Endodermal cell (in vitro differentiated cells): ENCODE measurements at regions not wholly inside any gene's neighbourhood (a gene's known extent, or its start where the extent isn't known, plus 50 kb on each side); places are given as distances from the start of the nearest gene placed in this dataset.

Source experiments
- DNase-seq: peaks from one replicate; pipeline ENCODE4 v3.0.0-alpha.2; 2017
- H3K27ac ChIP-seq: 2 replicates; pipeline ENCODE4 v1.5.1; 2013; ENCODE audit warnings: mild to moderate bottlenecking, low read depth, low read length, moderate library complexity
- H3K27me3 ChIP-seq: 2 replicates; pipeline ENCODE4 v1.6.1; 2013; ENCODE audit warnings: mild to moderate bottlenecking, low read length, moderate library complexity; ENCODE audit not compliant: insufficient read depth, control insufficient read depth, poor library complexity, severe bottlenecking
- H3K36me3 ChIP-seq: 2 replicates; pipeline ENCODE4 v1.7.0; 2013; ENCODE audit warnings: mild to moderate bottlenecking, low read length, moderate library complexity; ENCODE audit not compliant: control insufficient read depth, insufficient read depth
- H3K4me1 ChIP-seq: one replicate; pipeline ENCODE4 v1.7.0; 2013; ENCODE audit warnings: low read length; ENCODE audit not compliant: control insufficient read depth, insufficient read depth
- H3K4me3 ChIP-seq: 2 replicates; pipeline ENCODE4 v1.5.1; 2013; ENCODE audit warnings: mild to moderate bottlenecking, low read length, moderate library complexity
- H3K9ac ChIP-seq: 2 replicates; pipeline ENCODE4 v1.6.1; 2013; ENCODE audit warnings: mild to moderate bottlenecking, low read length, moderate library complexity; ENCODE audit not compliant: poor library complexity, severe bottlenecking; ENCODE audit errors: extremely low read depth
- H3K9me3 ChIP-seq: 2 replicates; pipeline ENCODE4 v1.6.1; 2013; ENCODE audit warnings: mild to moderate bottlenecking, low read length, moderate library complexity; ENCODE audit not compliant: control insufficient read depth
- H3K27ac Mint-ChIP-seq: 2 replicates; pipeline ENCODE4 v1.8.0; 2020; ENCODE audit warnings: mixed read lengths
- H3K27me3 Mint-ChIP-seq: 2 replicates; pipeline ENCODE4 v1.8.0; 2021; ENCODE audit warnings: mild to moderate bottlenecking, mixed read lengths; ENCODE audit not compliant: insufficient read depth
- H3K36me3 Mint-ChIP-seq: 2 replicates; pipeline ENCODE4 v1.8.0; 2020; ENCODE audit warnings: low read depth, mixed read lengths
- H3K4me1 Mint-ChIP-seq: 2 replicates; pipeline ENCODE4 v1.8.0; 2020; ENCODE audit warnings: mixed read lengths
- H3K4me3 Mint-ChIP-seq: 2 replicates; pipeline ENCODE4 v1.8.0; 2020; ENCODE audit warnings: mild to moderate bottlenecking, moderate library complexity, mixed read lengths
- H3K9me3 Mint-ChIP-seq: 2 replicates; pipeline ENCODE4 v1.8.0; 2020; ENCODE audit warnings: mild to moderate bottlenecking, mixed read lengths
- WGBS, 2 experiments: methylation state at CpG; one replicate each; pipeline versions ENCODE4 v1.1.5 to v1.1.7; 2013; ENCODE audit warnings: missing lambda C conversion rate in 2 of 2, mixed read lengths in 1 of 2; ENCODE audit not compliant: insufficient coverage in 1 of 2, insufficient read length in 1 of 2; 5-methylcytosine and 5-hydroxymethylcytosine counted together
- TF ChIP-seq, protein P1 (sequence below): fragments of 200-600 bp; sonication (generic); conservative IDR thresholded peaks from 2 replicates; pipeline ENCODE4 v1.5.0; 2021; ENCODE audit warnings: antibody characterized with exemption, mild to moderate bottlenecking

DNA sequence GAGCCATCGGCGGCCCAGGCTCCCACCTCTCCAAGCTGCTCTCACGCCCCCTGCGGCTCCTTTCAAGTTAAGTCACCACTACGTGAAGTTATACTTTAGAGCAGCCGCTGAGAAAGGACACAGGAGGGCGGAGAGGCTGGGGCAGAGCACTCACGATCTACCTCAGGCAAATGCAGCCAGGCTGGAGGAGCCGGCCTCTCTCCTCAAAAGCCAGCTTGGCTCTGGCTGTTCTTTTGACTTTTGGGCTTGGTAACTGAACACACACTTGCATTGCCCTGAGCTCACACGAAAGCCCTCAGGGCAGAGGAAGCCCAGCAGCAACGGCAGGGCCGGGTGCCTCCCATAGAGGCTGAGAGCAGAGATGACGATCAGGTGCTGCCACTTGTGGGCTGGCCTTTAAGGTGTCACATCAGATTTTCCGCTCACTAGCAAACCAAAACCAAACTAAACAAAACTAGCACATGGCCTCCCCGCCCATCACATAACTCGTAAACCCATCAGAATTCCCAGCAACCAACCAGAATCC lies 75.2 kb downstream of the PITPNM2 start:
- H3K27ac ChIP-seq = no peak overlapping the region
- peak overlapping the region; percentile 80 for H3K27ac Mint-ChIP-seq
- no peak overlapping the region for H3K9ac ChIP-seq
- DNase-seq = peak; percentile 92
- no peaks in the 10 kb centered on the region for H3K36me3 Mint-ChIP-seq
- no peaks in the 10 kb centered on the region for H3K36me3 ChIP-seq
- H3K4me1 ChIP-seq = peaks cover 8% of the 10 kb centered on the region
- H3K4me3 Mint-ChIP-seq = no peak overlapping the region
- H3K9me3 Mint-ChIP-seq = no peaks in the 10 kb centered on the region
- 33 to 48% methylated on average over 13 to 16 of the region's 16 CpGs for WGBS, 2 experiments
- no peak overlapping the region for H3K4me3 ChIP-seq
- peaks cover 25% of the 10 kb centered on the region for H3K4me1 Mint-ChIP-seq
- H3K27me3 Mint-ChIP-seq = no peaks in the 10 kb centered on the region
- H3K9me3 ChIP-seq = no peaks in the 10 kb centered on the region
- H3K27me3 ChIP-seq = no peaks in the 10 kb centered on the region
- TF ChIP-seq, protein P1, sequence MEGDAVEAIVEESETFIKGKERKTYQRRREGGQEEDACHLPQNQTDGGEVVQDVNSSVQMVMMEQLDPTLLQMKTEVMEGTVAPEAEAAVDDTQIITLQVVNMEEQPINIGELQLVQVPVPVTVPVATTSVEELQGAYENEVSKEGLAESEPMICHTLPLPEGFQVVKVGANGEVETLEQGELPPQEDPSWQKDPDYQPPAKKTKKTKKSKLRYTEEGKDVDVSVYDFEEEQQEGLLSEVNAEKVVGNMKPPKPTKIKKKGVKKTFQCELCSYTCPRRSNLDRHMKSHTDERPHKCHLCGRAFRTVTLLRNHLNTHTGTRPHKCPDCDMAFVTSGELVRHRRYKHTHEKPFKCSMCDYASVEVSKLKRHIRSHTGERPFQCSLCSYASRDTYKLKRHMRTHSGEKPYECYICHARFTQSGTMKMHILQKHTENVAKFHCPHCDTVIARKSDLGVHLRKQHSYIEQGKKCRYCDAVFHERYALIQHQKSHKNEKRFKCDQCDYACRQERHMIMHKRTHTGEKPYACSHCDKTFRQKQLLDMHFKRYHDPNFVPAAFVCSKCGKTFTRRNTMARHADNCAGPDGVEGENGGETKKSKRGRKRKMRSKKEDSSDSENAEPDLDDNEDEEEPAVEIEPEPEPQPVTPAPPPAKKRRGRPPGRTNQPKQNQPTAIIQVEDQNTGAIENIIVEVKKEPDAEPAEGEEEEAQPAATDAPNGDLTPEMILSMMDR = peak; percentile 49

DNA sequence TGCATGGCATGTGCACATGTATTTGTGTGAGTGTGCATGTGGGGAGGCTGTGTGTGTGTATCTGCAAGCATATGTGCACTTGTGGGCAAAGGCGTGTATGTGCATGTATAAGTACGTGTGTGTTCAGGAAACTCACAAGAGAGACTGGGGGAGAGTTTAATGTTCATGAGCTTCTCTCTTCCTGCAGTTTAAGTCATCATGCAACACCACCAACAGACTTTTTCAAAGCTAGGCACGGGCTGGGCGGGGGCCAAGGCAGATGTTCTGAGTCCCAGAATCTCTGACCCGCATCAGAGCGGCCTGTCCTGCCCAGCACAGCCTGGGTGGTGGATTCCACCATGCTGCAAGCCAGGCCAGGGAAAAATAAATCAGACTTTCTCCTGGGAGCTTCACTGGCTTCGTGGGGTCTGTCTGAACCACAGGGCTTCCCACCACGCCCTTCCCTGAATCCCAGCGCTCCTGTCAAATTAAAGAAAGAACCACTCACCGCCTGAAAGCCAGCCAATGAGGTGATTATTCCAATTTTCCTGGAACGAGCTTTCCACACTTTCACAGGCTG lies 75.7 kb downstream of the PITPNM2 start:
- no peak overlapping the region for H3K27ac ChIP-seq
- no peaks in the 10 kb centered on the region for H3K36me3 ChIP-seq
- H3K9ac ChIP-seq = no peak overlapping the region
- TF ChIP-seq, protein P1 = no peak
- no peaks in the 10 kb centered on the region for H3K9me3 ChIP-seq
- Mint-ChIP-seq H3K9me3 (no peaks in the 10 kb centered on the region), H3K4me1 (peaks cover 25% of the 10 kb centered on the region), H3K27me3 (no peaks in the 10 kb centered on the region), H3K4me3 (no peak overlapping the region), H3K36me3 (no peaks in the 10 kb centered on the region), H3K27ac (peak overlapping the region; percentile 80)
- H3K4me3 ChIP-seq = no peak overlapping the region
- WGBS, 2 experiments = 63 to 74% methylated on average over 9 to 11 of the region's 11 CpGs
- no peak for DNase-seq
- peaks cover 8% of the 10 kb centered on the region for H3K4me1 ChIP-seq
- H3K27me3 ChIP-seq = no peaks in the 10 kb centered on the region

DNA sequence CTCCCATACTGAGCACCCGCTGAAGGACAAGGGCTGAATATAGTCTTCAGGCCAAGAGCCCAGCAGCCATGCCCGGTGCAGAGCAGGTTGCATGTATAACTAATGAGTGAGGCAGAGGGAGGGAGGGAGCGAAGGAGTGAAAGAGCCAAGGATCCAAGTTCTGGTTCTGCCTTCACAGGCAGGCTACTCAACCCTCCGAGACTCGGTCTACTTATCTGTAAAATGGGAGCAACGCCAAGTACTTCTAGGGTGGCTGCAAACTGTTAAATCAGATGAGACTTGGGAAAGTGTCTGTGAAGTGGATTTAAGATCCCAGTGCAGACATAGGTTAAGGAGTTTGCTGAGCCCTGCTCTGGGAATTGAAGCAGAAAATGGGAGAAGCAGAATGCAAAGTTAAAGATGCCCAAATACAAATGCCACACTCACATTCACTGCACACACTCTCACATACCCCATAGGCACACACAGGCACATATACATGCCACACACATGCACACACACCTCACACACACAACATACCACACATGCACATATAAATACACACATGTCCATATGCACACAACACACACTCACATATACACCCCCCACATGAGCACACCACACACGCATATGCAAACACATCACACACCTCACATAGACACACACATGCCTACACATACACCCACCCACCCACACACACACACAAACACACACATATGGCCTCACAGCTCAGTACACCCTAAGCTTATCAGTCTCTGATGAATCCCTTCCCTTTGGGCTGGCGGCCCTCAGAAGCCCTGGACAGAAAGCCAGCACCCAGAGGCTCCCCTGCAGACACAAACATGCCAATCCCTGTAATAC lies 76.7 kb downstream of the PITPNM2 start:
- Mint-ChIP-seq H3K27me3 (no peaks in the 10 kb centered on the region), H3K4me1 (peaks cover 28% of the 10 kb centered on the region), H3K9me3 (no peaks in the 10 kb centered on the region), H3K4me3 (no peak overlapping the region), H3K27ac (no peak overlapping the region), H3K36me3 (no peaks in the 10 kb centered on the region)
- WGBS, 2 experiments = 89 to 93% methylated on average over 4 to 8 of the region's 8 CpGs
- H3K4me3 ChIP-seq = no peak overlapping the region
- no peaks in the 10 kb centered on the region for H3K9me3 ChIP-seq
- no peaks in the 10 kb centered on the region for H3K36me3 ChIP-seq
- TF ChIP-seq, protein P1 = no peak
- peaks cover 8% of the 10 kb centered on the region for H3K4me1 ChIP-seq
- no peaks in the 10 kb centered on the region for H3K27me3 ChIP-seq
- H3K9ac ChIP-seq = no peak overlapping the region
- DNase-seq = no peak
- H3K27ac ChIP-seq = no peak overlapping the region
